ENCODE measurements at regions not wholly inside any gene's neighbourhood (a gene's known extent, or its start where the extent isn't known, plus 50 kb on each side); places are given as distances from the start of the nearest gene placed in this dataset.

GRCh38 chr7:16130111-16131110, 290.9 kb downstream of the CRPPA start:
- Mint-ChIP-seq H3K27ac (no peak overlapping the region), H3K4me3 (ENCODE audit: low read depth) (no peak overlapping the region), H3K27me3 (ENCODE audit: low read depth) (no peaks in the 10 kb centered on the region), H3K4me1 (ENCODE audit: low read depth) (no peaks in the 10 kb centered on the region), H3K36me3 (ENCODE audit: low read depth) (no peaks in the 10 kb centered on the region), H3K9me3 (no peaks in the 10 kb centered on the region)
- intact Hi-C loops (cut with micrococcal nuclease): no loop called here
- DNase-seq (ENCODE audit: low spot score): no peak

GRCh38 chr7:16129431-16130110, 291.8 kb downstream of the CRPPA start:
- Mint-ChIP-seq H3K27ac (no peak overlapping the region), H3K4me1 (ENCODE audit: low read depth) (no peaks in the 10 kb centered on the region), H3K36me3 (ENCODE audit: low read depth) (no peaks in the 10 kb centered on the region), H3K27me3 (ENCODE audit: low read depth) (no peaks in the 10 kb centered on the region), H3K4me3 (ENCODE audit: low read depth) (no peak overlapping the region), H3K9me3 (no peaks in the 10 kb centered on the region)
- DNase-seq (ENCODE audit: low spot score): no peak
- intact Hi-C loops (cut with micrococcal nuclease): no loop called here

DNA sequence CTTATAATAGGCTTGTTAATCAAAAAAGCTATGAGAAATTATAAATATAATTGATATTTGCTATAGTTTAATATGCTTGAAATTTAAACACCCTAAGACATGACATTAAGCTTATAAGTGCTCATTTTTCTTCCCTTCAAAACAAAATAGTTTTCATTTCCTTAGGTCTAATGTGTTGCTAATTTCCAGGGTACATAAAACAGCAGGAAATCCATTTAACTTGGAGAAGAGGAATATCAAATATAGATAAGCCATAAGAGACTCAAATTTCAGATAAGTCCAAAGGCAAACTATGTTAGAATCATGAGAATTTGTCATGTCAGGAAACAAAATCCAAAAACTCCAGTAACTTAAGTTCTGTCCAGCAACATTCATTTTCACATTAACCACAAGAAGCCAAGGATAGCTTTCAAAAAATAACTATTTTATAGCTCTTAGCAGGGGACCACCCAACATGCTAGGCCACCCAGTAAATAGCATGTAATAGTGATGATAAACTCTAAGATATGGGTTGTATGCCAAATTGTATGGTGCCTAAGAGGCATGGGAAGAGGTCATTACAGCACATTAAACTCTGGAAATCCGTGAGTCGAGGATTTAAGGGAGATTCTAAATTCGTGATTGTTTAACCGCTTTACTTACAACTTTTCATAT, 298.1 kb downstream of the CRPPA start:
- intact Hi-C loops (cut with micrococcal nuclease): no loop called here
- no peaks in the 10 kb centered on the region for H3K27me3 Mint-ChIP-seq (ENCODE audit: low read depth)
- no peaks in the 10 kb centered on the region for H3K4me1 Mint-ChIP-seq (ENCODE audit: low read depth)
- H3K9me3 Mint-ChIP-seq: no peaks in the 10 kb centered on the region
- no peak overlapping the region for H3K4me3 Mint-ChIP-seq (ENCODE audit: low read depth)
- no peak overlapping the region for H3K27ac Mint-ChIP-seq
- no peak for DNase-seq (ENCODE audit: low spot score)
- no peaks in the 10 kb centered on the region for H3K36me3 Mint-ChIP-seq (ENCODE audit: low read depth)

DNA sequence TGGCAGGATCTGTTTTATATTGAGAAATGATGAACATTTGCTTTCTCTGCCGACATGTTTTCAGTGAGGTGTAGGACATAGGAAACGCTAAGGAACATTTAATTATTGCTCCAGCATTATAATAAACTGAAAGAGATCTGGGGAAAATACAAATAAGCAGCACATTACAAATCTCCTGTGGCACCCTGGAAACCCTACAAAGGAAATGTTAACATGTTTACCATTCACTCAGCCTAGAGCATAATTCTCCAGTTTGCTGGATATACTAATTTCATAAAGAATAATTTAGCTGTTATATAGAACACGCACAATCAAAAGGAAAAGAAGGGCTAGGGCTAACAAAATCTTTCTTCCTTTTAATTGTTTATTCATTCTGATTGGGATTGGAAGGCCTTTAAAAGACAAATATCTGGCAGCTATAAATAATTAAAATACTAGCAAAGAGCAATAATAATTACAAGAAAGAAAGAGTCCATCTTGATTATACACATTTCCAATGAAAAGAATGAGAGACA, 299.4 kb downstream of the CRPPA start:
- H3K36me3 Mint-ChIP-seq (ENCODE audit: low read depth): no peaks in the 10 kb centered on the region
- intact Hi-C loops (cut with micrococcal nuclease): no loop called here
- no peaks in the 10 kb centered on the region for H3K9me3 Mint-ChIP-seq
- no peak for DNase-seq (ENCODE audit: low spot score)
- H3K27ac Mint-ChIP-seq: no peak overlapping the region
- no peaks in the 10 kb centered on the region for H3K27me3 Mint-ChIP-seq (ENCODE audit: low read depth)
- H3K4me1 Mint-ChIP-seq (ENCODE audit: low read depth): no peaks in the 10 kb centered on the region
- no peak overlapping the region for H3K4me3 Mint-ChIP-seq (ENCODE audit: low read depth)

- Mint-ChIP-seq H3K4me3 (ENCODE audit: low read depth) (no peak overlapping the region), H3K36me3 (ENCODE audit: low read depth) (no peaks in the 10 kb centered on the region), H3K27me3 (ENCODE audit: low read depth) (no peaks in the 10 kb centered on the region), H3K27ac (no peak overlapping the region), H3K9me3 (peaks cover 4% of the 10 kb centered on the region), H3K4me1 (ENCODE audit: low read depth) (peaks cover 4% of the 10 kb centered on the region)
- intact Hi-C loops (cut with micrococcal nuclease): no loop called here
- no peak for DNase-seq (ENCODE audit: low spot score)
Observed at GRCh38 chr7:16115374-16115773, 306.0 kb downstream of the CRPPA start.

DNA sequence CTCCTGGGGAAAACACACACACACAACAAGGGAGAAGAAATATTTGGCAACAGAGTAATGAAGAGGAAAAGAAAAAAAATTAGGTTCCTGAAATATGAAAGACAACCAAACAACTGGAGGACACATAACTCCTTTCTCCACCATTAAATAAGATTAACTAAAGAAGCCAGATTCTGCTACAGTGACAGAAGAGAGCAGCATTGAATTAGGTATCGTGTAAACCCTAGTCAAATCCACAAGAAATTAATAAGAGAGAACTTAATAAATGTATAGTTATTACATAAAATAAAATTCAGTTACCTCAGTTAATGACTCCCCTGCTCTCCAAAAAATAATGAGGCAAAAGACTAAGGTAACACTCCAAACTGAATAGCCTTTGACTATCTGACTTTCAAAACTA, 306.7 kb downstream of the CRPPA start:
- peaks cover 10% of the 10 kb centered on the region for H3K9me3 Mint-ChIP-seq
- no peak overlapping the region for H3K4me3 Mint-ChIP-seq (ENCODE audit: low read depth)
- intact Hi-C loops (cut with micrococcal nuclease): loop anchor here (1.0 kb wide), 1 partner anchor 446 kb away; no protein-coding TSS in a partner anchor
- H3K27ac Mint-ChIP-seq: no peak overlapping the region
- DNase-seq (ENCODE audit: low spot score): no peak
- H3K4me1 Mint-ChIP-seq (ENCODE audit: low read depth): peaks cover 6% of the 10 kb centered on the region
- H3K27me3 Mint-ChIP-seq (ENCODE audit: low read depth): no peaks in the 10 kb centered on the region
- no peaks in the 10 kb centered on the region for H3K36me3 Mint-ChIP-seq (ENCODE audit: low read depth)

DNA sequence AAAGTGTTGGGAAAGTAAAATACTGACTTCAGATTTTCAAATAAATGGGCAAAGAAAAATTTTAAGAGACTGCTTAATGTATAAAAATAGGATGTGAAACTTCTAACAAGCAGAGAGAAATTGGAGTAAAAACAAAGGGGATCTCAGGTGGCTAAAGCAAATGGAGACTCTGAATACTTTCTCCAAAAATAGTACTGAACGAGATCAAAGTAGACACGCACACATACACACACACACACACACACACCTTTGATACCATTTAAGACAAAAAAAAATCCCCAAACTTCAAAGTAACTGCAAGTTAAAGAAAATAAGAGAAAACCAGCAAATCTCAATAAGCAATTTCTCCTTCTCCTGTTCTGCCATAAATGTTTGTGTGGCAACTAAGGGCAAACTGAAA, 307.3 kb downstream of the CRPPA start:
- Mint-ChIP-seq H3K27ac (no peak overlapping the region), H3K4me3 (ENCODE audit: low read depth) (no peak overlapping the region), H3K27me3 (ENCODE audit: low read depth) (no peaks in the 10 kb centered on the region), H3K9me3 (peaks cover 16% of the 10 kb centered on the region), H3K4me1 (ENCODE audit: low read depth) (peaks cover 6% of the 10 kb centered on the region), H3K36me3 (ENCODE audit: low read depth) (no peaks in the 10 kb centered on the region)
- DNase-seq (ENCODE audit: low spot score): no peak
- intact Hi-C loops (cut with micrococcal nuclease): loop anchor here (1.0 kb wide), 1 partner anchor 446 kb away; no protein-coding TSS in a partner anchor

DNA sequence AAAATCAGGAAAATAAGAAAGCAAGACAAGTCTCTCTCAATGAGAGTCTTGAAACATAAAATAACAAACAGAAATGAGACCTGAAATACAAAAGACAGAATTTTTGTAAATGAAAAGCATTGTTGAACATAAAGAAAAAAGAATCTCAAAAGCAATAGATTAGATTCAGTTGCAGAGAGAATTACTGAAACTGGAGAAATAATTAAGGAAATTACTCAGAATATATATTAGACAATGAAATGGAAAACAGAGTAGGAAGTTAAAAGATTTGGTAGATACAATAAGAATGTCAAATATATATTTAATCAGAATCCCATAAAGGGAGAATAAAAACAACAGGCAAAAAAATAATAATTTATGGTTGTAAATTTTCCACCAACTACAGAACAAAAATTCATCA, 308.3 kb downstream of the CRPPA start:
- Mint-ChIP-seq H3K4me3 (ENCODE audit: low read depth) (no peak overlapping the region), H3K4me1 (ENCODE audit: low read depth) (peaks cover 6% of the 10 kb centered on the region), H3K9me3 (peaks cover 26% of the 10 kb centered on the region), H3K36me3 (ENCODE audit: low read depth) (no peaks in the 10 kb centered on the region), H3K27ac (no peak overlapping the region), H3K27me3 (ENCODE audit: low read depth) (no peaks in the 10 kb centered on the region)
- intact Hi-C loops (cut with micrococcal nuclease): no loop called here
- no peak for DNase-seq (ENCODE audit: low spot score)

- no peaks in the 10 kb centered on the region for H3K27me3 Mint-ChIP-seq (ENCODE audit: low read depth)
- no peak overlapping the region for H3K4me3 Mint-ChIP-seq (ENCODE audit: low read depth)
- H3K36me3 Mint-ChIP-seq (ENCODE audit: low read depth): no peaks in the 10 kb centered on the region
- no peak overlapping the region for H3K27ac Mint-ChIP-seq
- DNase-seq (ENCODE audit: low spot score): no peak
- peaks cover 61% of the 10 kb centered on the region for H3K9me3 Mint-ChIP-seq
- peaks cover 6% of the 10 kb centered on the region for H3K4me1 Mint-ChIP-seq (ENCODE audit: low read depth)
- intact Hi-C loops (cut with micrococcal nuclease): no loop called here
Observed at GRCh38 chr7:16106869-16107268, 314.5 kb downstream of the CRPPA start.

GRCh38 chr7:16106300-16106699, 315.0 kb downstream of the CRPPA start:
- intact Hi-C loops (cut with micrococcal nuclease): no loop called here
- peaks cover 61% of the 10 kb centered on the region for H3K9me3 Mint-ChIP-seq
- peaks cover 6% of the 10 kb centered on the region for H3K4me1 Mint-ChIP-seq (ENCODE audit: low read depth)

DNA sequence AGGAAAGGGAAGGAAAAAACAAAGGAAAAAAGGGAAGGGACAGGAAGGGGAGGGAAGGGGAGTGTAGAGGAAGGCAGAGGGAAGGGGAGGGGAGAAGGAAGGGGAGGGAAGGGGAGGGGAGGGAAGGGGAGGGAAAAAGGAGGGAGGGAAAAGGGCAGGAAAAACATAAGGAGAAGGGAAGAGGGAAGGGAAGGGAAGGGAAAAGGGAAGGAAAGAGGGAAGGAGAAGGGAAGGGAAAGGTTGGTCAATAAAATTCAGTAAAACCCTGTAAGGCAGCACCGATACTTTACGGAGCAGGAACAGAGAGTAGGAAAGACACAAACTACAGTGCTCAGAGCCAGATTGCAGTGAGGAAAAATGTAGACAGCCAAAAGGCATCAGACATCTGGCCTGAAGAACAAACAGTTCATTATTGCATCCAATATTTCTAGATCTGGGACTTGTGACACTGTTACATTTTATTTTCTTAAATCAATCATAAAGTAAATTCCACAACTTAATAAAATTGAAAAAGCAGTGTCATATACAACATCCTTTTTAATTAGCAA, 322.0 kb downstream of the CRPPA start:
- Mint-ChIP-seq H3K36me3 (ENCODE audit: low read depth) (no peaks in the 10 kb centered on the region), H3K27me3 (ENCODE audit: low read depth) (no peaks in the 10 kb centered on the region), H3K27ac (no peak overlapping the region), H3K9me3 (peaks cover 7% of the 10 kb centered on the region), H3K4me1 (ENCODE audit: low read depth) (no peaks in the 10 kb centered on the region), H3K4me3 (ENCODE audit: low read depth) (no peak overlapping the region)
- intact Hi-C loops (cut with micrococcal nuclease): no loop called here
- DNase-seq (ENCODE audit: low spot score): no peak

More at GRCh38 chr7:16106300-16106699, 315.0 kb downstream of the CRPPA start:
- Mint-ChIP-seq H3K4me3 (ENCODE audit: low read depth) (no peak overlapping the region), H3K27me3 (ENCODE audit: low read depth) (no peaks in the 10 kb centered on the region), H3K36me3 (ENCODE audit: low read depth) (no peaks in the 10 kb centered on the region), H3K27ac (no peak overlapping the region)
- no peak for DNase-seq (ENCODE audit: low spot score)

- Mint-ChIP-seq H3K9me3 (peaks cover 7% of the 10 kb centered on the region), H3K27ac (no peak overlapping the region), H3K27me3 (ENCODE audit: low read depth) (no peaks in the 10 kb centered on the region), H3K4me1 (ENCODE audit: low read depth) (no peaks in the 10 kb centered on the region), H3K36me3 (ENCODE audit: low read depth) (no peaks in the 10 kb centered on the region), H3K4me3 (ENCODE audit: low read depth) (no peak overlapping the region)
- DNase-seq (ENCODE audit: low spot score): no peak
- intact Hi-C loops (cut with micrococcal nuclease): no loop called here
Observed at GRCh38 chr7:16098585-16099179, 322.7 kb downstream of the CRPPA start.

Measured in activated T-helper 2 cell treated with anti-CD3 and anti-CD28 coated beads, Interferon-gamma antibody, Interleukin-2, Interleukin-4, amounts not matched to agents 10 μg/mL and 5 μg/mL and 100 μg/mL, durations not matched to agents 14 hours and 24 hours and 36 hours (primary cell).